HG03196 (cell line): ENCODE measurements at regions not wholly inside any gene's neighbourhood (a gene's known extent, or its start where the extent isn't known, plus 50 kb on each side); places are given as distances from the start of the nearest gene placed in this dataset.
"Not testable (repeated sequence)": the region's sequence is repeated elsewhere in the genome, so short reads cannot be mapped to it uniquely, and the experiment has no call there.

Experiments
- ATAC-seq: cut with Tn5 transposase; IDR thresholded peaks from one replicate; pipeline ENCODE4 v1.9.1; 2021; ENCODE audit not compliant: unreplicated experiment

DNA sequence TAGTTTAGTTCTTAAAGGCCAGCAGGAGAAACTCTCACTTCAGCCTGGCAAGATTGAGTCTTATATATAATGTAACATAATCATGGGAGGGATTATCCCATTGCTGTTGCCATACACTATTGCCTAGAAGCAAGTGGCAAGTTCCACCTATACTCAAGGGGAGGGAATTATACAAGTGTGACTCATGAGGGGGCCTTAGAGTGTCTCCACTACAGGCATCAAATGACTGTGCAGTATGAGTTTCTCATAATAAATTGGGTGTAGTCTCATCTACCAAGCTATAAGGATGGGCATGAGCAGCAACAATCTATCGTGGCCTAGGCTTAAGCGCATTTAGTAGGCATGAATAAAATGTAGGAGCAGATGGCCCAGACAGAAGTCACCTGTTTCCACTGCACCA is 89.1 kb upstream of the C1GALT1C1 start:
- ATAC-seq: no peak

DNA sequence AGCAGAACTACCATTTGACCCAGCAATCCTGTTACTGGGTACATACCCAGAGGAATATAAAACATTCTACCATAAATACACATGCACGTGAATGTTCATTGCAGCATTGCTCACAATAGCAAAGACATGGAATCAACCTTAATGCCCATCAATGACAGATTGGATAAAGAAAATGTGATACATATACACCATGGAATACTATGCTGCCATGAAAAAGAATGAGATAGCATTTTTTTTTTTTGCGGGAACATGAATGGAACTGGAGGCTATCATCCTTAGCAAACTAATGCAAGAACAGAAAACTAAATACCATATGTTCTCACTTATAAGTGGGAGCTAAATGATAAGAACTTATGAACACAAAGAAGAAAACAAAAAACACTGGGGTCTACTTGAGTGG is 72.5 kb upstream of the C1GALT1C1 start:
- not testable (repeated sequence) for ATAC-seq

DNA sequence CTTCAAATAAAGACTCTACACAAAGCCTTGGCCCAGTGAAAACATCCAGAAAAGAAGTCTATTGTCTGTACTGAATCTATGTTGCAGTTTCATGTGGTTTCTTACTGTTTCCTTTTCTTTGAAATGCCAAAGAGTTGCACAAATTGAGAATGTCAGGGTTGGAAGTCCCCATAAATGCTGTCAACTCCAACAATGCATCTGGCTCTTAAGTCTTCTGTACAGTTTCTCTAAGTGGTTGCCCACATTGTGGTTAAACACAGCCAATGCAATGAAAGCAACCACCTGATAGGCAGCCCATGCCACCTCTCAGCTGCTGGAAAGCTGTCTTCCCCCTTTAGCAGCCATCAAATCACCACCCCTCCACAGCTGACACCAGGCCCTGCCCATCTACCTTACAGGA is 67.2 kb upstream of the C1GALT1C1 start:
- no peak for ATAC-seq

DNA sequence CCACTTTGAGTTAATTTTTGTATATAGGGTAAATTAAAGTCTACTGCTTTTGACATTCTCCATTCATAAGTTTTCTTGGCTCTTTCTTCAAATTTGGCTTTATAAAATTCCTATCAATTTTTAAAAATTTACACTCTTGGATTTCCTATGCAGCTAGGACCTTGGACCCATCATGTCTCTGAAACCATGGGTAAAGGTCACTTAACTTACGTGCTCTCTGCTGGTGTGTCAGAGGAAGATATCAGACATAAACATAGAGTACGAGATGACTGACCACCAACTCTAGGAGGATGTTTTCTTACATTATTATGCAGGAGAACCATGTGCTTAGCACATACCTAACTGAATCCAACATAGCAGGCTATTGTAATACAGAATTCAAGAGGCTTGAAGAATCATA is 62.5 kb upstream of the C1GALT1C1 start:
- no peak for ATAC-seq

DNA sequence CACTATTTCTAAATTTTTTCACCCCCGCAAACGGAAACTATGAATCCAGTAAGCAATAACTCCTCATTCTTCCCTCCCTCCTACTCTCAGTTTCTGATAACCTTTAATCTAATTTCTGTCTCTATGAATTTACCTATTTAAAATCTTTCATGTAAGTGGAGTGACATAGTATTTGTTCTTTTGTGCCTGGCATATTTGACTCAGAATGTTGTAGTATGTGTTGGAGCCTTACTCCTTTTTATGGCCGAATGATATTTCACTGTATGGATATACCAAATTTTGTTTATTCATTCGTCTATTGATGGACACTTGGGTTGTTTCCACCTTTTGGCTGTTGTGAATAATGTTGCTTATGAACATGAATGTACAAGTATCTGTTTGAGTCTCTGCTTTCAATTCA is 61.1 kb upstream of the C1GALT1C1 start:
- no peak for ATAC-seq

DNA sequence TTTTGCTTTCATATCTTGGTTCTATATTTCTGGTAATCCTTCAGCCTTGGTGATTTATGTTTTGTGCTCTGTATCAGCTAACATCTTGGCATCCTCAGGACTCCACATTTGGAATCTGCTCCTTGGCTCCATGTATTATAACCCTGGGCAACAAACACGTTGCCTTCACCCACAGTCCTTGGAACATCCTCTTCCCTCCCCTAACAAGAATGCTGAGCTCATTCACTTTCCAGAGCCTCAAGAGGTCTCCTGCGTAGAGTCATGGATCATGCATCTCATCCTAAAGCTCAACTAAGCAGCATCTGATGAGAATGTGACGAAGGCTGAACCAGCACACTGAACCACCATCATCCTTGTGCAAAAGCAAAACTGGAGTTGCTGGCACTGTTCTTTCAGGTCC is 60.5 kb upstream of the C1GALT1C1 start:
- no peak for ATAC-seq

DNA sequence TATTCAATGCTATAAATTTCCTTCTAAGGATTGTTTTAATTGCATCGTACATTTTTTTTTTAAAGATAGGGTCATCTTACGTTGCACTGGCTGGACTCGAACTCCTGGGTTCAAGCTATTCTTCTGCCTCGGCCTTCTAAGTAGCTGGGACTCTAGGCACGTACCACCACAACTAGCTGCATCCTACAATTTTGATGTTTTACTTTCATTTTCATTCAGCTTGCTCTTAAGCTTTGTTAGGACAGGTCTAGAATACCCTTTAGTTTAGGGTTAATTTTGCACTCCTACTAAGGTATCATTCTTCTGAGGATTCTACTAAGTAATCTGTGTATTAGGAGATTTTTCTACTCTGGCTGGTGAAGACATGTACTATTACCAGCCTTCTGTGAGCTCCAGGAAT is 50.2 kb upstream of the C1GALT1C1 start:
- no peak for ATAC-seq
